ENCODE measurements at regions not wholly inside any gene's neighbourhood (a gene's known extent, or its start where the extent isn't known, plus 50 kb on each side); places are given as distances from the start of the nearest gene placed in this dataset.

GRCh38 chr2:133972786-133973185 lies 281.1 kb upstream of the MGAT5 start:
- H3K36me3 Mint-ChIP-seq (ENCODE audit: low read depth): no peaks in the 10 kb centered on the region
- no peak for DNase-seq (ENCODE audit: low spot score)
- H3K27ac Mint-ChIP-seq: no peak overlapping the region

DNA sequence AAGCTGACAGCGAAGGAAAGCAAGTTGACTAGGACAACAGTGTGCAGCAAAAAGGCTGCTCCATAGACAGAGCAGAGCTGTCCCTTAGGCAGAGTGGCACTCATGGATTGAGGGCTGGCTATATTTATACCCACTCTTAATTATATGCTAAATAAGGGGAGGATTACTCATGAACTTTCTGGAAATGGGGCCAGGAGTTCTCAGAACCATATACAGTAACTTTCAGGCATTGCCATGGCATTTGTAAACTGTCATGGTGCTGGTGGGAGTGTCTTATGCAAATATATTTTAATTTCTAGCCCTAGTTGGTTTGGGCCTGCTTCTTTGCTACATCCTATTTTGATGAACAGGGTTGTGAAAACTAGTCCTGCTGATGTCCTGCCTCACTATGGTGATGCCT lies 279.5 kb upstream of the MGAT5 start:
- Histone ChIP-seq H3K4me2 (no peak overlapping the region), H3F3A (replicated peaks; ENCODE audit: low read depth) (no peaks in the 10 kb centered on the region), H3K79me2 (replicated peaks; ENCODE audit: insufficient read depth) (no peaks in the 10 kb centered on the region), H3K4me1 (ENCODE audit: insufficient read depth) (peaks cover 9% of the 10 kb centered on the region; the same call in 1 of the 2 replicates), H2AFZ (no peak overlapping the region), H4K20me1 (replicated peaks; ENCODE audit: insufficient read depth) (no peaks in the 10 kb centered on the region), H3K36me3 (ENCODE audit: insufficient read depth) (no peaks in the 10 kb centered on the region), H3K4me3 (no peak overlapping the region), H3K27ac (ENCODE audit: low read depth) (no peak overlapping the region), H3K27me3 (ENCODE audit: insufficient read depth) (no peaks in the 10 kb centered on the region), H3K9me2 (ENCODE audit: insufficient read depth) (no peaks in the 10 kb centered on the region; the same call in 1 of the 2 replicates)
- ATAC-seq: no peak
- no peak overlapping the region for H3K4me3 Mint-ChIP-seq
- no peak for DNase-seq (ENCODE audit: low spot score)
- peaks cover 14% of the 10 kb centered on the region for H3K4me1 Mint-ChIP-seq
- no peak overlapping the region for H3K27ac Mint-ChIP-seq
- TF ChIP-seq ZNF462 (CRISPR knock-in tag; IDR thresholded peaks at IDR 0.05) (no peak), EZH2phosphoT487 (IDR thresholded peaks at IDR 0.05; ENCODE audit: unreplicated experiment) (no peak), ETS1 (IDR thresholded peaks at IDR 0.05) (no peak), ZNF331 (CRISPR knock-in tag; IDR thresholded peaks at IDR 0.05; ENCODE audit: low read depth) (no peak), ZNF114 (CRISPR knock-in tag; IDR thresholded peaks at IDR 0.05) (no peak), STAT1 (IDR thresholded peaks at IDR 0.05; ENCODE audit: unreplicated experiment) (no peak), JUNB (IDR thresholded peaks at IDR 0.05; ENCODE audit: unreplicated experiment) (no peak)
- no peaks in the 10 kb centered on the region for H3K36me3 Mint-ChIP-seq (ENCODE audit: low read depth)
- H3K9me3 Mint-ChIP-seq: no peaks in the 10 kb centered on the region
- peaks cover 6% of the 10 kb centered on the region for H3K27me3 Mint-ChIP-seq (ENCODE audit: insufficient read depth, low read depth, poor library complexity)

More at GRCh38 chr2:133972786-133973185, 281.1 kb upstream of the MGAT5 start:
- no peaks in the 10 kb centered on the region for H3K9me3 Mint-ChIP-seq
- peaks cover 14% of the 10 kb centered on the region for H3K4me1 Mint-ChIP-seq
- no peak overlapping the region for H3K27ac ChIP-seq (ENCODE audit: low read depth)
- H3K36me3 ChIP-seq (ENCODE audit: insufficient read depth): no peaks in the 10 kb centered on the region
- H3K79me2 ChIP-seq (replicated peaks; ENCODE audit: insufficient read depth): no peaks in the 10 kb centered on the region
- TF ChIP-seq JUNB (IDR thresholded peaks at IDR 0.05; ENCODE audit: unreplicated experiment) (no peak), EZH2phosphoT487 (IDR thresholded peaks at IDR 0.05; ENCODE audit: unreplicated experiment) (no peak), ZNF331 (CRISPR knock-in tag; IDR thresholded peaks at IDR 0.05; ENCODE audit: low read depth) (no peak), EZH2 (IDR thresholded peaks at IDR 0.05; ENCODE audit: low read depth, unreplicated experiment) (no peak), NANOG (IDR thresholded peaks at IDR 0.05; ENCODE audit: borderline replicate concordance) (no peak)
- H3K27me3 ChIP-seq (ENCODE audit: insufficient read depth): no peaks in the 10 kb centered on the region
- H3K4me3 ChIP-seq: no peak overlapping the region
- H3K4me3 Mint-ChIP-seq: no peak overlapping the region
- H3K27me3 Mint-ChIP-seq (ENCODE audit: insufficient read depth, low read depth, poor library complexity): peaks cover 9% of the 10 kb centered on the region
- no peaks in the 10 kb centered on the region for H3F3A ChIP-seq (replicated peaks; ENCODE audit: low read depth)
- ATAC-seq: no peak
- no peak overlapping the region for H3K4me2 ChIP-seq
- H3K9me2 ChIP-seq (ENCODE audit: insufficient read depth): no peaks in the 10 kb centered on the region; the same call in 1 of the 2 replicates
- H4K20me1 ChIP-seq (replicated peaks; ENCODE audit: insufficient read depth): no peaks in the 10 kb centered on the region
- H3K4me1 ChIP-seq (ENCODE audit: insufficient read depth): peaks cover 9% of the 10 kb centered on the region; the same call in 1 of the 2 replicates
- no peak overlapping the region for H2AFZ ChIP-seq

Measured in GM23338 (cell line).